Astrocyte (in vitro differentiated cells and primary cell): ENCODE measurements at regions not wholly inside any gene's neighbourhood (a gene's known extent, or its start where the extent isn't known, plus 50 kb on each side); places are given as distances from the start of the nearest gene placed in this dataset.
"Not testable (repeated sequence)": the region's sequence is repeated elsewhere in the genome, so short reads cannot be mapped to it uniquely, and the experiment has no call there.

Experiments
- DNase-seq: peaks from one replicate; pipeline ENCODE4 v3.0.0-alpha.2; 2010; ENCODE audit warnings: low read depth
- FAIRE-seq: peaks from 2 replicates; lab custom pipeline; 2011; peaks lifted over from hg19 to GRCh38; lab: Jason Lieb, UNC
- H2AFZ ChIP-seq: 2 replicates; pipeline ENCODE4 v1.6.0; 2012; ENCODE audit warnings: low read depth, low read length, inconsistent platforms
- H3K27ac ChIP-seq: 2 replicates; pipeline ENCODE4 v1.5.1; 2011; ENCODE audit warnings: low read depth, low read length, inconsistent platforms
- H3K27me3 ChIP-seq: 2 replicates; pipeline ENCODE4 v1.6.0; 2011; ENCODE audit warnings: low read length, inconsistent platforms; ENCODE audit not compliant: insufficient read depth
- H3K36me3 ChIP-seq: 2 replicates; pipeline ENCODE4 v1.5.1; 2011; ENCODE audit warnings: low read length, inconsistent platforms; ENCODE audit not compliant: insufficient read depth
- H3K4me1 ChIP-seq: 2 replicates; pipeline ENCODE4 v1.5.1; 2011; ENCODE audit warnings: low read length, inconsistent platforms; ENCODE audit not compliant: insufficient read depth
- H3K4me2 ChIP-seq: 2 replicates; pipeline ENCODE4 v1.6.0; 2012; ENCODE audit warnings: low read length, inconsistent platforms
- H3K4me3 ChIP-seq: 2 replicates; pipeline ENCODE4 v1.5.1; 2011; ENCODE audit warnings: low read depth, mild to moderate bottlenecking, low read length, inconsistent platforms; ENCODE audit not compliant: insufficient read depth
- H3K79me2 ChIP-seq: 2 replicates; pipeline ENCODE4 v1.6.0; 2012; ENCODE audit warnings: mild to moderate bottlenecking, low read length, inconsistent platforms; ENCODE audit not compliant: insufficient read depth
- H3K9ac ChIP-seq: 2 replicates; pipeline ENCODE4 v1.6.0; 2012; ENCODE audit warnings: mild to moderate bottlenecking, low read length, inconsistent platforms
- H3K9me3 ChIP-seq: 2 replicates; pipeline ENCODE4 v1.5.1; 2012; ENCODE audit warnings: low read depth, mild to moderate bottlenecking, low read length, inconsistent platforms; ENCODE audit not compliant: insufficient read depth
- H4K20me1 ChIP-seq: 2 replicates; pipeline ENCODE4 v1.6.0; 2012; ENCODE audit warnings: low read length, inconsistent platforms; ENCODE audit not compliant: insufficient read depth
- H3K27ac Mint-ChIP-seq: one replicate; pipeline ENCODE4 v1.8.0; 2021; ENCODE audit warnings: mild to moderate bottlenecking, mixed read lengths; ENCODE audit not compliant: unreplicated experiment
- H3K27me3 Mint-ChIP-seq: one replicate; pipeline ENCODE4 v1.8.0; 2021; ENCODE audit warnings: low read depth, mixed read lengths; ENCODE audit not compliant: unreplicated experiment
- H3K36me3 Mint-ChIP-seq: one replicate; pipeline ENCODE4 v1.8.0; 2021; ENCODE audit warnings: low read depth, mixed read lengths; ENCODE audit not compliant: unreplicated experiment
- H3K4me1 Mint-ChIP-seq: one replicate; pipeline ENCODE4 v1.8.0; 2021; ENCODE audit warnings: low read depth, mixed read lengths; ENCODE audit not compliant: unreplicated experiment
- H3K4me3 Mint-ChIP-seq: one replicate; pipeline ENCODE4 v1.8.0; 2021; ENCODE audit warnings: mild to moderate bottlenecking, moderate library complexity, mixed read lengths; ENCODE audit not compliant: unreplicated experiment
- H3K9me3 Mint-ChIP-seq: one replicate; pipeline ENCODE4 v1.8.0; 2021; ENCODE audit warnings: mild to moderate bottlenecking, mixed read lengths; ENCODE audit not compliant: unreplicated experiment
- EZH2 ChIP-seq: IDR thresholded peaks from 2 replicates; pipeline ENCODE4 v1.6.1; 2012; ENCODE audit warnings: mild to moderate bottlenecking, low read length, inconsistent platforms; ENCODE audit not compliant: insufficient read depth
- TF ChIP-seq, protein P1 (sequence below): IDR thresholded peaks from 2 replicates; pipeline ENCODE4 v1.5.1; 2011; ENCODE audit warnings: low read depth, mild to moderate bottlenecking, inconsistent platforms, low read length, moderate library complexity; ENCODE audit not compliant: insufficient read depth

DNA sequence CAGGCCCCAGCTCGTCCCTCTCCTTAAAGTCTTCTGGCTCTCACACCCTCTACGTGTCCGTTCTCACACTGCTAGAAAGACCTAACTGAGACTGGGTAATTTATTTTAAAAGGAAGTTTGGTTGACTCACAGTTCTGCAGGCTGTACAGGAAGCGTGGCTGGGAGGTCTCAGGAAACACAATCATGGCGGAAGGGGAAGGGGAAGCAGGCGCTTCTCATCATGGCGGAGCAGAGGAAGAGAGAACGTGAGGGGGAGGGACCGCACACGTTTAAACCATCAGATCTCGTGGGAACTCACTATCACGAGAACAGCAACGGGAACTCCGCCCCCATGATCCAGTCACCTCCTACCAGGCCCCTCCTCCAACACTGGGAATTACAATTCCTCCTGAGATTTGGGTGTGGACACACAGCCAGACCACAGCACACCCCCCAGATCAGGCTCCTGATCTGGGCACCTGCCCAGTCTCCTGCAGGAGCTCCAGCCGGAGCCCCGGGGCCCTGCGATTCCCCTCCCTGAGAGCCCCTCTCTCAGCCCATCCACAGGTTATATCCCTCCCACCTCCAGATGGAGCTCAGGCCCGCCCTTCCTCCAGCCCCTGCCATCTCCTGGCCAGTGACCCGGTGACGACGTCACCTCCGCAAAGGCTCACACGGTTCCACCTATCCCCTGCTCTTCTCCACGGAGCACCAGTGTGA lies 170.2 kb downstream of the BRD1 start:
- Mint-ChIP-seq H3K27me3 (peaks cover 16% of the 10 kb centered on the region), H3K4me1 (no peaks in the 10 kb centered on the region), H3K9me3 (no peaks in the 10 kb centered on the region), H3K4me3 (no peak overlapping the region), H3K36me3 (no peaks in the 10 kb centered on the region), H3K27ac (no peak overlapping the region)
- H3K79me2 ChIP-seq: no peaks in the 10 kb centered on the region
- H3K27ac ChIP-seq: no peak overlapping the region
- no peak overlapping the region for H3K4me3 ChIP-seq
- no peak overlapping the region for H3K9ac ChIP-seq
- H3K4me2 ChIP-seq: no peak overlapping the region
- no peak for TF ChIP-seq EZH2
- FAIRE-seq (no peak), DNase-seq (no peak)
- H3K36me3 ChIP-seq: no peaks in the 10 kb centered on the region
- H2AFZ ChIP-seq: no peak overlapping the region
- no peaks in the 10 kb centered on the region for H4K20me1 ChIP-seq
- H3K4me1 ChIP-seq: no peaks in the 10 kb centered on the region
- H3K9me3 ChIP-seq: no peaks in the 10 kb centered on the region
- no peaks in the 10 kb centered on the region for H3K27me3 ChIP-seq

- not testable (repeated sequence) for H3K4me3 Mint-ChIP-seq, H3K4me2 ChIP-seq, H3K36me3 Mint-ChIP-seq, H3K9me3 Mint-ChIP-seq, DNase-seq, H3K36me3 ChIP-seq, H3K27ac Mint-ChIP-seq, H3K9me3 ChIP-seq, H3K4me3 ChIP-seq, H3K27ac ChIP-seq, H2AFZ ChIP-seq, H3K4me1 ChIP-seq, H4K20me1 ChIP-seq, H3K4me1 Mint-ChIP-seq, H3K79me2 ChIP-seq, FAIRE-seq, H3K27me3 ChIP-seq, H3K9ac ChIP-seq
- peaks cover 12% of the 10 kb centered on the region for H3K27me3 Mint-ChIP-seq
Measured at GRCh38 chr22:49656883-49657274, 170.8 kb downstream of the BRD1 start.

GRCh38 chr22:49656291-49656851 lies 171.3 kb downstream of the BRD1 start:
- TF ChIP-seq, protein P1, sequence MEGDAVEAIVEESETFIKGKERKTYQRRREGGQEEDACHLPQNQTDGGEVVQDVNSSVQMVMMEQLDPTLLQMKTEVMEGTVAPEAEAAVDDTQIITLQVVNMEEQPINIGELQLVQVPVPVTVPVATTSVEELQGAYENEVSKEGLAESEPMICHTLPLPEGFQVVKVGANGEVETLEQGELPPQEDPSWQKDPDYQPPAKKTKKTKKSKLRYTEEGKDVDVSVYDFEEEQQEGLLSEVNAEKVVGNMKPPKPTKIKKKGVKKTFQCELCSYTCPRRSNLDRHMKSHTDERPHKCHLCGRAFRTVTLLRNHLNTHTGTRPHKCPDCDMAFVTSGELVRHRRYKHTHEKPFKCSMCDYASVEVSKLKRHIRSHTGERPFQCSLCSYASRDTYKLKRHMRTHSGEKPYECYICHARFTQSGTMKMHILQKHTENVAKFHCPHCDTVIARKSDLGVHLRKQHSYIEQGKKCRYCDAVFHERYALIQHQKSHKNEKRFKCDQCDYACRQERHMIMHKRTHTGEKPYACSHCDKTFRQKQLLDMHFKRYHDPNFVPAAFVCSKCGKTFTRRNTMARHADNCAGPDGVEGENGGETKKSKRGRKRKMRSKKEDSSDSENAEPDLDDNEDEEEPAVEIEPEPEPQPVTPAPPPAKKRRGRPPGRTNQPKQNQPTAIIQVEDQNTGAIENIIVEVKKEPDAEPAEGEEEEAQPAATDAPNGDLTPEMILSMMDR: no peak
- TF ChIP-seq EZH2: no peak
- Histone ChIP-seq H2AFZ (no peak overlapping the region), H3K27ac (no peak overlapping the region), H3K4me1 (no peaks in the 10 kb centered on the region), H3K4me3 (no peak overlapping the region), H3K9me3 (no peaks in the 10 kb centered on the region), H3K79me2 (no peaks in the 10 kb centered on the region), H3K9ac (no peak overlapping the region), H3K27me3 (no peaks in the 10 kb centered on the region), H3K36me3 (no peaks in the 10 kb centered on the region), H4K20me1 (no peaks in the 10 kb centered on the region), H3K4me2 (no peak overlapping the region)
- FAIRE-seq (no peak), DNase-seq (no peak)
- H3K4me1 Mint-ChIP-seq: no peaks in the 10 kb centered on the region
- no peaks in the 10 kb centered on the region for H3K36me3 Mint-ChIP-seq
- H3K9me3 Mint-ChIP-seq: no peaks in the 10 kb centered on the region
- no peak overlapping the region for H3K4me3 Mint-ChIP-seq
- peaks cover 7% of the 10 kb centered on the region for H3K27me3 Mint-ChIP-seq
- no peak overlapping the region for H3K27ac Mint-ChIP-seq
